ENCODE measurements at regions not wholly inside any gene's neighbourhood (a gene's known extent, or its start where the extent isn't known, plus 50 kb on each side); places are given as distances from the start of the nearest gene placed in this dataset.

DNA sequence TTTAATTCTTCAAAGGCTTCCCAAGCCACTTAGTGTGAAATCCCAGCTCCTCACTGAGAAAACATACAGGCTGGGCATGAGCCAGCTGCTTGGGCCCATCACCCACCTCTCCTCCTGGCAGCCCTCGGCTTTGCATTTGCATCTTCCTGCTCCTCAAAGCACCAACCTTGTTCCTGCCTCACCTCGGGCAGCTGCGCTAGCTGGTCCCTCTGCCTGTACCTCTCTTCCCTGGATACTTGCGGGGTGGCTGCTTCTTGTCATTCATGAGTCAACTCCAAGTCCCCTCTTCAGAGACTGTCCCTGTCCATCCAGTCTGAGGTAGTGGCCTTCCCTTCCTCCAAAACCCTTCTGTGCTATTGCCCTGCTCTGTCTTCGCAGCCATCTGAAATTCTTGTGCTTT lies 116.1 kb upstream of the CXCL14 start:
- no peak for DNase-seq (ENCODE audit: low spot score)
- H3K36me3 ChIP-seq (ENCODE audit: control insufficient read depth in 4 of 4, insufficient read depth in 3 of 4, low read depth in 1 of 4, low read length in 3 of 4): no peaks in the 10 kb centered on the region
- no peak overlapping the region for H3K4me3 ChIP-seq (ENCODE audit: low read depth in 1 of 3, low read length in 3 of 3)
- no peaks in the 10 kb centered on the region for H3K4me1 ChIP-seq (ENCODE audit: control insufficient read depth in 4 of 4, insufficient read depth in 4 of 4, low read length in 3 of 4)
- TF ChIP-seq, protein P1, sequence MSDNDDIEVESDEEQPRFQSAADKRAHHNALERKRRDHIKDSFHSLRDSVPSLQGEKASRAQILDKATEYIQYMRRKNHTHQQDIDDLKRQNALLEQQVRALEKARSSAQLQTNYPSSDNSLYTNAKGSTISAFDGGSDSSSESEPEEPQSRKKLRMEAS (IDR thresholded peaks at IDR 0.05): no peak
- H3K27me3 ChIP-seq (ENCODE audit: control insufficient read depth in 4 of 4, insufficient read depth in 4 of 4, low read length in 3 of 4): no peaks in the 10 kb centered on the region
- no peaks in the 10 kb centered on the region for H3K9me3 ChIP-seq (ENCODE audit: control insufficient read depth in 4 of 4, low read length in 3 of 4)
- no peak overlapping the region for H3K9ac ChIP-seq (ENCODE audit: low read depth in 1 of 2, low read length in 2 of 2)
- 83% methylated on average over 5 of the region's 5 CpGs for WGBS
- no peak overlapping the region for H3K27ac ChIP-seq (ENCODE audit: low read depth in 1 of 2, low read length in 2 of 2)

DNA sequence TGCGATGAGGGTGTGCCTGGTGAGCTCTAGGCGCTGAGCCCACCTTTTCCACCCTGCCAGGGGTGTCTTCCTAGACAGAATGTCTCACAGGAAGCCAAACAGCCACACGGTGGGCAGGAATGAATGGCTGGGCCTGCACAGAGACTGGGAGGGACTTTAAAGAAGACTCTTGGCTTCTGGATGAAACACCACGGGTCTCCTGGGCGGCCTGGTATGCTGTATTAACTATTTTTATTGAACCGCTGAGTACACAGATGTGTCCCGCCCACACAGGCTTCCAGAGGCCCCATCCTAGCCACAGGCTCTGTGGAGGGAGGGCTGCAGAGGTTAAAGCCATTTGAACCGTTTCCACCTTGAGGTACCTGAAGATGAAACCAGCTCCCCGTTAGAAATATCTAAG lies 115.2 kb upstream of the CXCL14 start:
- no peaks in the 10 kb centered on the region for H3K36me3 ChIP-seq (ENCODE audit: control insufficient read depth in 4 of 4, insufficient read depth in 3 of 4, low read depth in 1 of 4, low read length in 3 of 4)
- WGBS: 66% methylated on average over 9 of the region's 9 CpGs

More for the DNA sequence above, 115.2 kb upstream of the CXCL14 start:
- H3K4me1 ChIP-seq (ENCODE audit: control insufficient read depth in 4 of 4, insufficient read depth in 4 of 4, low read length in 3 of 4): no peaks in the 10 kb centered on the region
- no peak overlapping the region for H3K27ac ChIP-seq (ENCODE audit: low read depth in 1 of 2, low read length in 2 of 2)
- DNase-seq (ENCODE audit: low spot score): no peak
- peaks cover 0 to 3% (median 0%) of the 10 kb centered on the region in 4 donors for H3K27me3 ChIP-seq (ENCODE audit: control insufficient read depth in 4 of 4, insufficient read depth in 4 of 4, low read length in 3 of 4)
- no peak overlapping the region for H3K9ac ChIP-seq (ENCODE audit: low read depth in 1 of 2, low read length in 2 of 2)
- TF ChIP-seq, protein P2, sequence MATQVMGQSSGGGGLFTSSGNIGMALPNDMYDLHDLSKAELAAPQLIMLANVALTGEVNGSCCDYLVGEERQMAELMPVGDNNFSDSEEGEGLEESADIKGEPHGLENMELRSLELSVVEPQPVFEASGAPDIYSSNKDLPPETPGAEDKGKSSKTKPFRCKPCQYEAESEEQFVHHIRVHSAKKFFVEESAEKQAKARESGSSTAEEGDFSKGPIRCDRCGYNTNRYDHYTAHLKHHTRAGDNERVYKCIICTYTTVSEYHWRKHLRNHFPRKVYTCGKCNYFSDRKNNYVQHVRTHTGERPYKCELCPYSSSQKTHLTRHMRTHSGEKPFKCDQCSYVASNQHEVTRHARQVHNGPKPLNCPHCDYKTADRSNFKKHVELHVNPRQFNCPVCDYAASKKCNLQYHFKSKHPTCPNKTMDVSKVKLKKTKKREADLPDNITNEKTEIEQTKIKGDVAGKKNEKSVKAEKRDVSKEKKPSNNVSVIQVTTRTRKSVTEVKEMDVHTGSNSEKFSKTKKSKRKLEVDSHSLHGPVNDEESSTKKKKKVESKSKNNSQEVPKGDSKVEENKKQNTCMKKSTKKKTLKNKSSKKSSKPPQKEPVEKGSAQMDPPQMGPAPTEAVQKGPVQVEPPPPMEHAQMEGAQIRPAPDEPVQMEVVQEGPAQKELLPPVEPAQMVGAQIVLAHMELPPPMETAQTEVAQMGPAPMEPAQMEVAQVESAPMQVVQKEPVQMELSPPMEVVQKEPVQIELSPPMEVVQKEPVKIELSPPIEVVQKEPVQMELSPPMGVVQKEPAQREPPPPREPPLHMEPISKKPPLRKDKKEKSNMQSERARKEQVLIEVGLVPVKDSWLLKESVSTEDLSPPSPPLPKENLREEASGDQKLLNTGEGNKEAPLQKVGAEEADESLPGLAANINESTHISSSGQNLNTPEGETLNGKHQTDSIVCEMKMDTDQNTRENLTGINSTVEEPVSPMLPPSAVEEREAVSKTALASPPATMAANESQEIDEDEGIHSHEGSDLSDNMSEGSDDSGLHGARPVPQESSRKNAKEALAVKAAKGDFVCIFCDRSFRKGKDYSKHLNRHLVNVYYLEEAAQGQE (IDR thresholded peaks at IDR 0.05): no peak
- TF ChIP-seq RAD21 (IDR thresholded peaks at IDR 0.05): no peak
- TF ChIP-seq GABPA (IDR thresholded peaks at IDR 0.05 in 1 of 2, conservative IDR thresholded peaks at IDR 0.05 in 1 of 2): no peak
- no peak for TF ChIP-seq NR2F2 (IDR thresholded peaks at IDR 0.05)
- TF ChIP-seq FOXA1 (IDR thresholded peaks at IDR 0.05): no peak
- TF ChIP-seq, protein P1 (IDR thresholded peaks at IDR 0.05): no peak
- TF ChIP-seq FOXA2 (IDR thresholded peaks at IDR 0.05): no peak
- TF ChIP-seq, protein P3, sequence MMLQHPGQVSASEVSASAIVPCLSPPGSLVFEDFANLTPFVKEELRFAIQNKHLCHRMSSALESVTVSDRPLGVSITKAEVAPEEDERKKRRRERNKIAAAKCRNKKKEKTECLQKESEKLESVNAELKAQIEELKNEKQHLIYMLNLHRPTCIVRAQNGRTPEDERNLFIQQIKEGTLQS (IDR thresholded peaks at IDR 0.05): no peak
- TF ChIP-seq, protein P4, sequence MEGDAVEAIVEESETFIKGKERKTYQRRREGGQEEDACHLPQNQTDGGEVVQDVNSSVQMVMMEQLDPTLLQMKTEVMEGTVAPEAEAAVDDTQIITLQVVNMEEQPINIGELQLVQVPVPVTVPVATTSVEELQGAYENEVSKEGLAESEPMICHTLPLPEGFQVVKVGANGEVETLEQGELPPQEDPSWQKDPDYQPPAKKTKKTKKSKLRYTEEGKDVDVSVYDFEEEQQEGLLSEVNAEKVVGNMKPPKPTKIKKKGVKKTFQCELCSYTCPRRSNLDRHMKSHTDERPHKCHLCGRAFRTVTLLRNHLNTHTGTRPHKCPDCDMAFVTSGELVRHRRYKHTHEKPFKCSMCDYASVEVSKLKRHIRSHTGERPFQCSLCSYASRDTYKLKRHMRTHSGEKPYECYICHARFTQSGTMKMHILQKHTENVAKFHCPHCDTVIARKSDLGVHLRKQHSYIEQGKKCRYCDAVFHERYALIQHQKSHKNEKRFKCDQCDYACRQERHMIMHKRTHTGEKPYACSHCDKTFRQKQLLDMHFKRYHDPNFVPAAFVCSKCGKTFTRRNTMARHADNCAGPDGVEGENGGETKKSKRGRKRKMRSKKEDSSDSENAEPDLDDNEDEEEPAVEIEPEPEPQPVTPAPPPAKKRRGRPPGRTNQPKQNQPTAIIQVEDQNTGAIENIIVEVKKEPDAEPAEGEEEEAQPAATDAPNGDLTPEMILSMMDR (IDR thresholded peaks at IDR 0.05; ENCODE audit: low read depth, low read length, missing input control): no peak
- TF ChIP-seq HNF4A (conservative IDR thresholded peaks at IDR 0.05): no peak
- TF ChIP-seq HNF4G (IDR thresholded peaks at IDR 0.05): no peak
- TF ChIP-seq, protein P5, sequence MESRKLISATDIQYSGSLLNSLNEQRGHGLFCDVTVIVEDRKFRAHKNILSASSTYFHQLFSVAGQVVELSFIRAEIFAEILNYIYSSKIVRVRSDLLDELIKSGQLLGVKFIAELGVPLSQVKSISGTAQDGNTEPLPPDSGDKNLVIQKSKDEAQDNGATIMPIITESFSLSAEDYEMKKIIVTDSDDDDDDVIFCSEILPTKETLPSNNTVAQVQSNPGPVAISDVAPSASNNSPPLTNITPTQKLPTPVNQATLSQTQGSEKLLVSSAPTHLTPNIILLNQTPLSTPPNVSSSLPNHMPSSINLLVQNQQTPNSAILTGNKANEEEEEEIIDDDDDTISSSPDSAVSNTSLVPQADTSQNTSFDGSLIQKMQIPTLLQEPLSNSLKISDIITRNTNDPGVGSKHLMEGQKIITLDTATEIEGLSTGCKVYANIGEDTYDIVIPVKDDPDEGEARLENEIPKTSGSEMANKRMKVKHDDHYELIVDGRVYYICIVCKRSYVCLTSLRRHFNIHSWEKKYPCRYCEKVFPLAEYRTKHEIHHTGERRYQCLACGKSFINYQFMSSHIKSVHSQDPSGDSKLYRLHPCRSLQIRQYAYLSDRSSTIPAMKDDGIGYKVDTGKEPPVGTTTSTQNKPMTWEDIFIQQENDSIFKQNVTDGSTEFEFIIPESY (IDR thresholded peaks at IDR 0.05): no peak
- TF ChIP-seq JUND (IDR thresholded peaks at IDR 0.05): no peak
- no peak for TF ChIP-seq TAF1 (conservative IDR thresholded peaks at IDR 0.05)
- TF ChIP-seq RXRA (IDR thresholded peaks at IDR 0.05): no peak
- no peak overlapping the region for H3K4me3 ChIP-seq (ENCODE audit: low read depth in 1 of 3, low read length in 3 of 3)
- no peaks in the 10 kb centered on the region for H3K9me3 ChIP-seq (ENCODE audit: control insufficient read depth in 4 of 4, low read length in 3 of 4)

All from liver (tissue), 8 donors.